ENCODE measurements at regions not wholly inside any gene's neighbourhood (a gene's known extent, or its start where the extent isn't known, plus 50 kb on each side); places are given as distances from the start of the nearest gene placed in this dataset.

DNA sequence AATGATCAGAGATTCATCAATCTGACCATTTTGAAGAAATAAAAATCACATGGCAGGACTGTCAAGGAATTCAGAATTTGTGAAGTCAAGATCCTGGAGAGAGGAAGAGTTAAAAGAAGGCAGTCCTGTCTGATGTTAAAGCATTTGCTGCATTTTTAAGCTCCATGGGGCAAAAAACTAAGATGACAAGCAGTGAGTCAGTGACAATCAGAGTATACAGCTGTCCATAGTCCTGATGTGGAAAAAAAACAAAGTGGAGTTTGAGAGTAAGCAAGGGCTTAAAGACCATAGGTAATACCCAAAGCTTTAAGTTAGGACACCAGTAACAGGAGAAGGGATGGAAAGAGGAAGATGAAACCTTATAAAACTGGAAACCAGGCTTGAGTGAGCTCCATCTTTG lies 412.7 kb upstream of the ANKRD30A start:
- no peak for TF ChIP-seq EZH2 (IDR thresholded peaks at IDR 0.05; ENCODE audit: borderline replicate concordance, insufficient read depth, low read depth, low read length, poor library complexity, severe bottlenecking)
- TF ChIP-seq, protein P1, sequence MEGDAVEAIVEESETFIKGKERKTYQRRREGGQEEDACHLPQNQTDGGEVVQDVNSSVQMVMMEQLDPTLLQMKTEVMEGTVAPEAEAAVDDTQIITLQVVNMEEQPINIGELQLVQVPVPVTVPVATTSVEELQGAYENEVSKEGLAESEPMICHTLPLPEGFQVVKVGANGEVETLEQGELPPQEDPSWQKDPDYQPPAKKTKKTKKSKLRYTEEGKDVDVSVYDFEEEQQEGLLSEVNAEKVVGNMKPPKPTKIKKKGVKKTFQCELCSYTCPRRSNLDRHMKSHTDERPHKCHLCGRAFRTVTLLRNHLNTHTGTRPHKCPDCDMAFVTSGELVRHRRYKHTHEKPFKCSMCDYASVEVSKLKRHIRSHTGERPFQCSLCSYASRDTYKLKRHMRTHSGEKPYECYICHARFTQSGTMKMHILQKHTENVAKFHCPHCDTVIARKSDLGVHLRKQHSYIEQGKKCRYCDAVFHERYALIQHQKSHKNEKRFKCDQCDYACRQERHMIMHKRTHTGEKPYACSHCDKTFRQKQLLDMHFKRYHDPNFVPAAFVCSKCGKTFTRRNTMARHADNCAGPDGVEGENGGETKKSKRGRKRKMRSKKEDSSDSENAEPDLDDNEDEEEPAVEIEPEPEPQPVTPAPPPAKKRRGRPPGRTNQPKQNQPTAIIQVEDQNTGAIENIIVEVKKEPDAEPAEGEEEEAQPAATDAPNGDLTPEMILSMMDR (IDR thresholded peaks at IDR 0.05), result no peak
- Histone ChIP-seq H3K79me2 (ENCODE audit: control insufficient read depth, insufficient read depth, low read length) (no peaks in the 10 kb centered on the region), H3K4me2 (replicated peaks; ENCODE audit: low read depth, low read length, poor library complexity, severe bottlenecking) (no peak overlapping the region), H3K36me3 (replicated peaks in 1 of 2; ENCODE audit: control extremely low read depth in 1 of 2, control insufficient read depth in 1 of 2, extremely low read depth in 1 of 2, insufficient read depth in 2 of 2, low read length in 1 of 2) (no peaks in the 10 kb centered on the region), H4K20me1 (ENCODE audit: control insufficient read depth, insufficient read depth, low read length, poor library complexity, severe bottlenecking) (no peaks in the 10 kb centered on the region), H3K27ac (ENCODE audit: low read length in 2 of 2) (no peak overlapping the region), H3K27me3 (replicated peaks in 1 of 4; ENCODE audit: control extremely low read depth in 1 of 4, control insufficient read depth in 3 of 4, insufficient read depth in 4 of 4, low read length in 3 of 4) (no peaks in the 10 kb centered on the region), H3K4me3 (ENCODE audit: control extremely low read depth in 1 of 5, extremely low read depth in 1 of 5, insufficient read depth in 1 of 5, low read depth in 2 of 5, low read length in 4 of 5) (no peak overlapping the region), H3K9ac (ENCODE audit: low read length) (no peak overlapping the region), H3K4me1 (ENCODE audit: control insufficient read depth in 2 of 2, insufficient read depth in 2 of 2, low read length in 2 of 2) (no peaks in the 10 kb centered on the region), H3K9me3 (ENCODE audit: control extremely low read depth in 1 of 3, control insufficient read depth in 2 of 3, insufficient read depth in 1 of 3, low read length in 2 of 3) (no peaks in the 10 kb centered on the region), H2AFZ (ENCODE audit: insufficient read depth, low read depth, low read length, poor library complexity, severe bottlenecking) (no peak overlapping the region)
- H3K4me3 Mint-ChIP-seq, result no peak overlapping the region
- intact Hi-C loops (cut with micrococcal nuclease), result no loop called here
- DNase-seq, result no peak
- ATAC-seq (ENCODE audit: low read depth), result no peak
- no peaks in the 10 kb centered on the region for H3K9me3 Mint-ChIP-seq (ENCODE audit: insufficient read depth)
- no peaks in the 10 kb centered on the region for H3K27me3 Mint-ChIP-seq
- ChIA-PET POLR2A (no interaction called here), CTCF (no interaction called here)
- H3K27ac Mint-ChIP-seq, result no peak overlapping the region
- H3K4me1 Mint-ChIP-seq, result no peaks in the 10 kb centered on the region

DNA sequence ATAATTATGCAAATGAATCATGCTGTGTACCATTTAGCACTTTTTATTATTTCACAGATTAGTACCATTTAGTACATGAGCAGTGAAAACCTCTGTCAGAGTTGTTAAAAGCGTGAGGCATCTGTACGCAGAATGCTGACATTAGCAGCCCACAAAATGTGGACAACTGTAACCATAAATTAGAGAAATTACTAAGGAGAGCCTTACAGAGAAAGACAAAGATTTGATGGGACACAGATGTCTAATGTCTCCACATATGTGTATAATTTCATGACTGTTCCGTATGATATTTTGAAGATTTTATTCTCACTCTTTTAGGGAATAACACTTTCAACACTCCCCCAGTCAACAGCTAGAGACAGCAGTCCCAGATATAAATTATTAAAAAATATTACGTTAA lies 414.0 kb upstream of the ANKRD30A start:
- H3K9me3 ChIP-seq (ENCODE audit: control extremely low read depth in 1 of 3, control insufficient read depth in 2 of 3, insufficient read depth in 1 of 3, low read length in 2 of 3), result no peaks in the 10 kb centered on the region
- no peak overlapping the region for H2AFZ ChIP-seq (ENCODE audit: insufficient read depth, low read depth, low read length, poor library complexity, severe bottlenecking)
- no peaks in the 10 kb centered on the region for H3K36me3 ChIP-seq (replicated peaks in 1 of 2; ENCODE audit: control extremely low read depth in 1 of 2, control insufficient read depth in 1 of 2, extremely low read depth in 1 of 2, insufficient read depth in 2 of 2, low read length in 1 of 2)
- no peak for ATAC-seq (ENCODE audit: low read depth)
- H3K79me2 ChIP-seq (ENCODE audit: control insufficient read depth, insufficient read depth, low read length), result no peaks in the 10 kb centered on the region
- Mint-ChIP-seq H3K9me3 (ENCODE audit: insufficient read depth) (no peaks in the 10 kb centered on the region), H3K27me3 (no peaks in the 10 kb centered on the region), H3K27ac (no peak overlapping the region), H3K4me1 (no peaks in the 10 kb centered on the region), H3K4me3 (no peak overlapping the region)
- ChIA-PET CTCF (interaction anchor here (0.6 kb wide), 1 partner anchor 26 kb away, joined by 6 read pairs; no protein-coding TSS in a partner anchor), POLR2A (no interaction called here)
- H3K4me1 ChIP-seq (ENCODE audit: control insufficient read depth in 2 of 2, insufficient read depth in 2 of 2, low read length in 2 of 2), result no peaks in the 10 kb centered on the region
- no peak overlapping the region for H3K4me3 ChIP-seq (ENCODE audit: control extremely low read depth in 1 of 5, extremely low read depth in 1 of 5, insufficient read depth in 1 of 5, low read depth in 2 of 5, low read length in 4 of 5)
- H3K27ac ChIP-seq (ENCODE audit: low read length in 2 of 2), result no peak overlapping the region
- H4K20me1 ChIP-seq (ENCODE audit: control insufficient read depth, insufficient read depth, low read length, poor library complexity, severe bottlenecking), result no peaks in the 10 kb centered on the region
- no peak overlapping the region for H3K4me2 ChIP-seq (replicated peaks; ENCODE audit: low read depth, low read length, poor library complexity, severe bottlenecking)
- TF ChIP-seq, protein P1 (IDR thresholded peaks at IDR 0.05), result no peak
- TF ChIP-seq EZH2 (IDR thresholded peaks at IDR 0.05; ENCODE audit: borderline replicate concordance, insufficient read depth, low read depth, low read length, poor library complexity, severe bottlenecking), result no peak
- no peaks in the 10 kb centered on the region for H3K27me3 ChIP-seq (replicated peaks in 1 of 4; ENCODE audit: control extremely low read depth in 1 of 4, control insufficient read depth in 3 of 4, insufficient read depth in 4 of 4, low read length in 3 of 4)
- 100% methylated on average over 1 of the region's 4 CpGs for WGBS (ENCODE audit: insufficient coverage)
- intact Hi-C loops (cut with micrococcal nuclease), result no loop called here
- no peak overlapping the region for H3K9ac ChIP-seq (ENCODE audit: low read length)
- no peak for DNase-seq

Measured in B cell (primary cell).